Lower leg skin (tissue), 3 donors: ENCODE measurements at regions not wholly inside any gene's neighbourhood (a gene's known extent, or its start where the extent isn't known, plus 50 kb on each side); places are given as distances from the start of the nearest gene placed in this dataset.

ENCODE experiments used
- CTCF ChIP-seq, 3 donors: fragments of 450-650 bp; IDR thresholded peaks; one replicate each; pipeline ENCODE4 v1.5.1; 2016; ENCODE audit warnings: antibody characterized with exemption in 3 of 3, mild to moderate bottlenecking in 3 of 3, moderate library complexity in 2 of 3
- POLR2A ChIP-seq, 2 donors: fragments of 450-650 bp; IDR thresholded peaks; one replicate each; pipeline ENCODE4 v1.6.1; 2016 to 2017; ENCODE audit warnings: antibody characterized with exemption in 2 of 2, mild to moderate bottlenecking in 1 of 2, moderate library complexity in 1 of 2

GRCh38 chr6:138586638-138587037, 87.3 kb upstream of the NHSL1 start:
- TF ChIP-seq CTCF (IDR thresholded peaks at IDR 0.05) (no peak), POLR2A (IDR thresholded peaks at IDR 0.05) (no peak)
